ENCODE measurements at regions not wholly inside any gene's neighbourhood (a gene's known extent, or its start where the extent isn't known, plus 50 kb on each side); places are given as distances from the start of the nearest gene placed in this dataset.

- TF ChIP-seq POLR2A (IDR thresholded peaks at IDR 0.05): no peak
- TF ChIP-seq CTCF (IDR thresholded peaks at IDR 0.05): no peak
- intact Hi-C loops (cut with DNase I; ENCODE audit: low total_unique reads): no loop called here
- DNase-seq: no peak
Observed at GRCh38 chr4:12724510-12724909, 759.6 kb downstream of the RAB28 start.

GRCh38 chr4:12723849-12724447 lies 760.2 kb downstream of the RAB28 start:
- Histone ChIP-seq H3K4me3 (no peak overlapping the region), H3K27me3 (no peaks in the 10 kb centered on the region), H3K27ac (no peak overlapping the region), H3K4me1 (no peaks in the 10 kb centered on the region), H3K36me3 (no peaks in the 10 kb centered on the region), H3K9me3 (no peaks in the 10 kb centered on the region)
- intact Hi-C loops (cut with DNase I; ENCODE audit: low total_unique reads): no loop called here
- DNase-seq: no peak
- TF ChIP-seq POLR2A (IDR thresholded peaks at IDR 0.05) (no peak), CTCF (IDR thresholded peaks at IDR 0.05) (no peak)

More at GRCh38 chr4:12724510-12724909, 759.6 kb downstream of the RAB28 start:
- H3K9me3 ChIP-seq: no peaks in the 10 kb centered on the region
- no peaks in the 10 kb centered on the region for H3K36me3 ChIP-seq
- H3K27ac ChIP-seq: no peak overlapping the region
- H3K27me3 ChIP-seq: no peaks in the 10 kb centered on the region
- no peak overlapping the region for H3K4me3 ChIP-seq
- no peaks in the 10 kb centered on the region for H3K4me1 ChIP-seq

GRCh38 chr4:12716896-12717295 lies 767.2 kb downstream of the RAB28 start:
- no peak overlapping the region for H3K4me3 ChIP-seq
- H3K4me1 ChIP-seq: no peaks in the 10 kb centered on the region
- H3K36me3 ChIP-seq: no peaks in the 10 kb centered on the region
- H3K9me3 ChIP-seq: no peaks in the 10 kb centered on the region
- H3K27ac ChIP-seq: no peak overlapping the region
- DNase-seq: no peak
- intact Hi-C loops (cut with DNase I; ENCODE audit: low total_unique reads): no loop called here
- TF ChIP-seq POLR2A (IDR thresholded peaks at IDR 0.05) (no peak), CTCF (IDR thresholded peaks at IDR 0.05) (no peak)
- H3K27me3 ChIP-seq: no peaks in the 10 kb centered on the region

GRCh38 chr4:12712648-12713339 lies 771.3 kb downstream of the RAB28 start:
- no peak for TF ChIP-seq POLR2A (IDR thresholded peaks at IDR 0.05)
- TF ChIP-seq CTCF (IDR thresholded peaks at IDR 0.05): no peak
- H3K27me3 ChIP-seq: no peaks in the 10 kb centered on the region
- H3K36me3 ChIP-seq: no peaks in the 10 kb centered on the region
- no peak overlapping the region for H3K4me3 ChIP-seq
- H3K27ac ChIP-seq: no peak overlapping the region
- no peaks in the 10 kb centered on the region for H3K9me3 ChIP-seq
- DNase-seq: no peak
- intact Hi-C loops (cut with DNase I; ENCODE audit: low total_unique reads): no loop called here
- no peaks in the 10 kb centered on the region for H3K4me1 ChIP-seq

GRCh38 chr4:12707381-12708175 lies 776.6 kb downstream of the RAB28 start:
- no peak for DNase-seq
- H3K4me3 ChIP-seq: no peak overlapping the region
- no peaks in the 10 kb centered on the region for H3K36me3 ChIP-seq
- no peaks in the 10 kb centered on the region for H3K9me3 ChIP-seq
- H3K27ac ChIP-seq: no peak overlapping the region
- H3K4me1 ChIP-seq: no peaks in the 10 kb centered on the region
- no peaks in the 10 kb centered on the region for H3K27me3 ChIP-seq
- TF ChIP-seq POLR2A (IDR thresholded peaks at IDR 0.05) (no peak), CTCF (IDR thresholded peaks at IDR 0.05) (no peak)
- intact Hi-C loops (cut with DNase I; ENCODE audit: low total_unique reads): no loop called here
